ENCODE measurements at regions not wholly inside any gene's neighbourhood (a gene's known extent, or its start where the extent isn't known, plus 50 kb on each side); places are given as distances from the start of the nearest gene placed in this dataset.

DNA sequence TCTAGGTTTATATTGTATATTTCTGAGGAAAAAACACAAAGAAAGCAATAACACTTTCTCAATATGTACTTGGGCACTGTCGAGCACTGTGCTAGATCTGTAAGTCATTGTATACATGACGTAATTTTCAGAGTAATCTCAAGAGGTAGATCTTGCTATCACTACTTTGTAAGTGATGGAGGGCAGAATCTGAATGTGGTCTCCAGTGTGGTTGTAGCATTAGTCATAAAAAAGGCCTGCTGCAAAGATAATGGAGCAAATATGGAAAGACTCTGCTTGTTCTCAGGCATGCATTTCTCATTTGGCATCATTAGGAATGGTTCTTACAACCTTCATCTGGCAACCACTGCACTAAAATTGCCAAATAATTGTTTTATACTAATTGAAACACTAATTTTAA lies 419.8 kb upstream of the CCDC179 start:
- DNase-seq (ENCODE audit: low read depth): peak; percentile 24
- no peak overlapping the region for H3K4me3 ChIP-seq (replicated peaks; ENCODE audit: low read depth, low read length)
- TF ChIP-seq, protein P1, sequence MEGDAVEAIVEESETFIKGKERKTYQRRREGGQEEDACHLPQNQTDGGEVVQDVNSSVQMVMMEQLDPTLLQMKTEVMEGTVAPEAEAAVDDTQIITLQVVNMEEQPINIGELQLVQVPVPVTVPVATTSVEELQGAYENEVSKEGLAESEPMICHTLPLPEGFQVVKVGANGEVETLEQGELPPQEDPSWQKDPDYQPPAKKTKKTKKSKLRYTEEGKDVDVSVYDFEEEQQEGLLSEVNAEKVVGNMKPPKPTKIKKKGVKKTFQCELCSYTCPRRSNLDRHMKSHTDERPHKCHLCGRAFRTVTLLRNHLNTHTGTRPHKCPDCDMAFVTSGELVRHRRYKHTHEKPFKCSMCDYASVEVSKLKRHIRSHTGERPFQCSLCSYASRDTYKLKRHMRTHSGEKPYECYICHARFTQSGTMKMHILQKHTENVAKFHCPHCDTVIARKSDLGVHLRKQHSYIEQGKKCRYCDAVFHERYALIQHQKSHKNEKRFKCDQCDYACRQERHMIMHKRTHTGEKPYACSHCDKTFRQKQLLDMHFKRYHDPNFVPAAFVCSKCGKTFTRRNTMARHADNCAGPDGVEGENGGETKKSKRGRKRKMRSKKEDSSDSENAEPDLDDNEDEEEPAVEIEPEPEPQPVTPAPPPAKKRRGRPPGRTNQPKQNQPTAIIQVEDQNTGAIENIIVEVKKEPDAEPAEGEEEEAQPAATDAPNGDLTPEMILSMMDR (IDR thresholded peaks at IDR 0.05; ENCODE audit: low read length, missing control alignments): no peak

DNA sequence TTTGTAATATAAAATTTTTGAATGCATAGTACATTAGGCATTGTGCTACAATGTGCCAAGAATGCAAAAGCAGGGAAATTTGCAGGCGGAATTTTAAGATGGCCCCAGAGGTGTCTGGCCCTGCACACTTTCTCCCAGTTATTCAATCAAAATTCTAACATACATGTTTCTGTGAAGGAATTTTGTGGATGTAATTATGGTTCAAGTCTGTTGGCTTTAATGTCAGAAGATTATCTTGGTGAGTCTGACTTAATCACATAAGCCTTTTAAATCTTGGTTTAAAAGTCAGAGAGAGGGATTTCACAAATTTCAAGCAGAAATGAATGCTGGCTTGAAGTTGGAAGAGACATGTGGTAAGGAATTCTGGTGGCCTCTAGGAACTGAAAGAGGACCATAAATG lies 423.4 kb upstream of the CCDC179 start:
- no peak for DNase-seq (ENCODE audit: low read depth)
- TF ChIP-seq, protein P1 (IDR thresholded peaks at IDR 0.05; ENCODE audit: low read length, missing control alignments): no peak
- no peak overlapping the region for H3K4me3 ChIP-seq (replicated peaks; ENCODE audit: low read depth, low read length)

DNA sequence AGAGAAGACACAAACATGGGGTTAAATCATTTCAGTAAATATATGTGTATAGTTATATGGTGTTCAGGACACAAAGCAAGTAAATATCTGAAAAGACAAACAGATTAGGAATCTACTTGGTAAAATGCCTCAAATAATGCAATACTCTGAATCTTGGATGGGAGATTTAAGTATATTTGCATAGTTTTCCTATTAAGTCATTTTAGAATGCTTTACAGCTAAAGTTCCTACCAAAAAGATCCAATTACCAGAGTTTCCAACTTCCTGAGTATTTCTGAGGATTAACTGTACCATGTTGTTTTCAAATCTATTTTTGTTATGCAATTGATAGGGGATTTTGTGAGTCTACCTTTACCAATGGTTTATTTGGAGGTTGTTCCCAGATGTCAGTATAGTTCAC lies 424.4 kb upstream of the CCDC179 start:
- TF ChIP-seq, protein P1 (IDR thresholded peaks at IDR 0.05; ENCODE audit: low read length, missing control alignments): no peak
- DNase-seq (ENCODE audit: low read depth): peak; percentile 30
- no peak overlapping the region for H3K4me3 ChIP-seq (replicated peaks; ENCODE audit: low read depth, low read length)

DNA sequence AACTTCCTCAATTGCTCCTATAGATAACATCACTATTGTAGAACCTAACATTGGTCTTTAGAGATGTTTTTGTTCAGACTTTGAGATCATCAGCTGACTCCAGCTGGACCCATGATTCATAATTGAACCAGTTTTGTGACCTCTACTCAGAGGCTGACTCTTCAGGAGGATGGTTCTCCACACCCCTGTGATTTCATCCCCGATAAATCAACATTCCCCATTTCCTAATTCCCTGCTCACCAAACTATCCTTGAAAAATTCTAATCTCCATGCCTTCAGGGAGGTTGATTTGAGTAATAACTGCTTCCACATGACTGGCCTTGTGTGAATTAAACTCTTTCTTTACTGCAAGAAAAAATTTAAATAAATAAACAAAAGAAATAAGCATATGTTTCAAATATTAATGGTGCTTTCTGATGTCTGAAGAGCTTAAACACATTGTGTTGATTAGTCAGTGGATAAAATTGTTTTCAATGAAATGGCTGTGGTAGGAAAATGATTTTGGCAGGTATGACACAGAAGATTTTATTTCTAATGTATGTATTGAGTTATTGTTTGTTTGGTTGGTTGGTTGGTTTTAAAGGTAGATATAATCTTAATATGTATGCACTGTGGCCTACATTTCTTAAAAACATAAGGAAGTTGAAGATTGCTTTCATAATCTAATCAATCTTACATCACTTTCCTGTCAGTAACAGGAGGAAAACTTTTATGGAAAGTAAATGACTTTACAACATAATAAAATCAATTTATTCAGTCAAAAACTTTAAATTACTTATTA lies 427.9 kb upstream of the CCDC179 start:
- no peak for DNase-seq (ENCODE audit: low read depth)
- TF ChIP-seq, protein P1 (IDR thresholded peaks at IDR 0.05; ENCODE audit: low read length, missing control alignments): no peak
- no peak overlapping the region for H3K4me3 ChIP-seq (replicated peaks; ENCODE audit: low read depth, low read length)

DNA sequence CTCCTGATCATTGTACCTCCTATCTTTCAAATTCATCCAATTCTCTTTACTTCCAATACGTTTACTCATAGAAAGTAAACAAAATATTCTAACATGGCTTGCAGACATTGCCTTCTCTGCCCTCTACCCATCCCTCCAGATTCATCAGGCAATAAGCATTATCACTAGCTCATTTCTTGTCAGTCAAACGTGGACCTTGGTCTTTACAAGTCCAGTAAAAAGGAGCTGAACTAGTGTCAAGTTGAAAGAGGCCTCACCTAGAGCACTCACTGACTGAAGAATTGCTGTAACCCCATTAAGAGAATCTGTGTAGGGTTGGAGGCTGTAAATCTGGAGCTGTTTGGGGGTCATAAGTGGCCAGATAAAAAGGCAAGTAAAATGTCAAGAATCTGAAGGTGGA lies 435.0 kb upstream of the CCDC179 start:
- TF ChIP-seq, protein P1 (IDR thresholded peaks at IDR 0.05; ENCODE audit: low read length, missing control alignments): no peak
- H3K4me3 ChIP-seq (replicated peaks; ENCODE audit: low read depth, low read length): no peak overlapping the region
- no peak for DNase-seq (ENCODE audit: low read depth)

DNA sequence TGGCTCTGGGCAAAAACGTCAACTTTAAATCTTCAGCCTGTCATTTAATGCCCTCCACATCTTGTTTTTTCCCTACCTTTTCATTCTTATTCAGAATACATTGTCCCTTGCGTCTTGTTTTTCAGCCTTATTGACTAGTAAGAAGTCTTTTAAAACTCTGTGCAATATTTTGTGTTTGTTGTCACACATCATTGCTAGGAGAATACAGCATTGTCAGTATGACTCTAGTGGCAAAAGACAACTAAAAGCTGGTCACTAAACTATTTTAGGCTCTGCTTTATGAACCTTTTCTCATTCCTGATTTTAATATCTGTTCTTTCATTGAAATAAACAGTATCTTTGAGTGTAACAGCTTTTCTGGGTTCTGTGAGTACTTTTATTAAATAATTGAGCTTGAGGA lies 447.8 kb upstream of the CCDC179 start:
- TF ChIP-seq, protein P1 (IDR thresholded peaks at IDR 0.05; ENCODE audit: low read length, missing control alignments): no peak
- H3K4me3 ChIP-seq (replicated peaks; ENCODE audit: low read depth, low read length): no peak overlapping the region
- no peak for DNase-seq (ENCODE audit: low read depth)

DNA sequence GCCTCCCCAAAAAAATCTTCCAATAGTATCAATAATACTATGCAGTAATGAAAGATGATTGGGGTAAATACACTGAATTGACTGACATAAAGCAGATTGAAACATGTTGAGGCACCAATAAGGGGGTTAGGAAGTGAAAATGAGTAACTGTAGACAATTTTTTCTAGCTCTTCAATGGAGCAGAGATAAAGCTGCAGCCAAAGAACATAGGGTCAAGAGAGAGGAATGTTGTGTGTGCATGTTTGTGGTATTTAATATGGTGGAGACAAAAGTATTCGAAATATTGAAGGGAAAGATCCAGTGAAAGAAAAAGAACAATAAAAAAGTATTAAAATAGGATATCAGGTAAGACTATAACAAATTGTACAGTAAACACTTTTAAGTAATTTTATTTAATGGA lies 450.0 kb upstream of the CCDC179 start:
- no peak overlapping the region for H3K4me3 ChIP-seq (replicated peaks; ENCODE audit: low read depth, low read length)
- peak; percentile 58 for DNase-seq (ENCODE audit: low read depth)
- TF ChIP-seq, protein P1 (IDR thresholded peaks at IDR 0.05; ENCODE audit: low read length, missing control alignments): no peak

All from fibroblast of pulmonary artery (primary cell).